Lower leg skin (tissue), 4 donors: ENCODE measurements at regions not wholly inside any gene's neighbourhood (a gene's known extent, or its start where the extent isn't known, plus 50 kb on each side); places are given as distances from the start of the nearest gene placed in this dataset.

ENCODE experiments used
- DNase-seq, 2 donors: peaks; one replicate each; pipeline ENCODE4 v3.0.0-alpha.2; 2019; ENCODE audit warnings: low spot score in 2 of 2
- H3K4me3 ChIP-seq: fragments of 200-600 bp; sonication (generic); 2 replicates; pipeline ENCODE4 v1.5.1; 2017; ENCODE audit warnings: mild to moderate bottlenecking, low read depth; ENCODE audit not compliant: poor library complexity, severe bottlenecking
- POLR2A ChIP-seq, 2 donors: fragments of 450-650 bp; IDR thresholded peaks; one replicate each; pipeline ENCODE4 v1.6.1; 2016 to 2017; ENCODE audit warnings: antibody characterized with exemption in 2 of 2, mild to moderate bottlenecking in 1 of 2, moderate library complexity in 1 of 2
- WGBS, 2 donors: methylation state at CpG; one replicate each; pipeline ENCODE4 v1.1.5; 2018; 5-methylcytosine and 5-hydroxymethylcytosine counted together
- intact Hi-C: fragments of 100-400 bp; cut with DNase I; formaldehyde crosslinking; loops from one replicate; pipeline ENCODE4 v1.15.0; 2023; ENCODE audit warnings: low total_unique reads
- TF ChIP-seq, protein P1 (sequence below), 3 donors: fragments of 450-650 bp; IDR thresholded peaks; one replicate each; pipeline ENCODE4 v1.5.1; 2016; ENCODE audit warnings: antibody characterized with exemption in 3 of 3, mild to moderate bottlenecking in 3 of 3, moderate library complexity in 2 of 3

DNA sequence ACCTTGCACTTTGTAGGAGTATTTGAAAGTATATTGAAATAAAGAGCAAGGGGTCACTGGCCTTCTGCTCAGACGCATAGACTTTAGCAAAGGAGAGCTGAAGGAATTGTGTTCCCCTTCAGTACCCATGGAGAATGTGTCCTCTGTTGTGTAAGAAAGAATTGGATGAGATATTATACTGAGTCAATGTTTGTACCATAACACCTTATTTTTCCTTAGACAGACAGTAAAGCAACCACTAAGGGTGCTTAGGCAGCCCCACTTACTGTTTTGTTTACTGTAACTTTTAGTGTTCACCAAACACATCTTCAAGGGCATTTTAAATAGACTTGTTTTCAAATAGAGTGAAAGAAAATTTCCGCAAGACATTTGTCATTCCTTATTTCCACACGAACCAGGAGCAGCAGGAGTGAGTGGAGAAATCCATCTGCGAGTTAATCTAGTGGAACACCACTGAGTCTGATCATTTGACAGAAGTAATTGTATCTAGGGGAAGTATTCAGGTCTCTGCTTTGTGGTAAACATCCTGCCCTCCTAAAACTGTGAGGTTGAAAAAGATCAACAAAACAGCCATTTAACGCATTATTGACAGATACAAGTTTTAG, 89.5 kb downstream of the SLIT2 start:
- DNase-seq = no peak
- TF ChIP-seq, protein P1, sequence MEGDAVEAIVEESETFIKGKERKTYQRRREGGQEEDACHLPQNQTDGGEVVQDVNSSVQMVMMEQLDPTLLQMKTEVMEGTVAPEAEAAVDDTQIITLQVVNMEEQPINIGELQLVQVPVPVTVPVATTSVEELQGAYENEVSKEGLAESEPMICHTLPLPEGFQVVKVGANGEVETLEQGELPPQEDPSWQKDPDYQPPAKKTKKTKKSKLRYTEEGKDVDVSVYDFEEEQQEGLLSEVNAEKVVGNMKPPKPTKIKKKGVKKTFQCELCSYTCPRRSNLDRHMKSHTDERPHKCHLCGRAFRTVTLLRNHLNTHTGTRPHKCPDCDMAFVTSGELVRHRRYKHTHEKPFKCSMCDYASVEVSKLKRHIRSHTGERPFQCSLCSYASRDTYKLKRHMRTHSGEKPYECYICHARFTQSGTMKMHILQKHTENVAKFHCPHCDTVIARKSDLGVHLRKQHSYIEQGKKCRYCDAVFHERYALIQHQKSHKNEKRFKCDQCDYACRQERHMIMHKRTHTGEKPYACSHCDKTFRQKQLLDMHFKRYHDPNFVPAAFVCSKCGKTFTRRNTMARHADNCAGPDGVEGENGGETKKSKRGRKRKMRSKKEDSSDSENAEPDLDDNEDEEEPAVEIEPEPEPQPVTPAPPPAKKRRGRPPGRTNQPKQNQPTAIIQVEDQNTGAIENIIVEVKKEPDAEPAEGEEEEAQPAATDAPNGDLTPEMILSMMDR (IDR thresholded peaks at IDR 0.05) = no peak
- no peak for TF ChIP-seq POLR2A (IDR thresholded peaks at IDR 0.05)
- 82% methylated on average over 5 of the region's 5 CpGs for WGBS, 2 donors
- H3K4me3 ChIP-seq = no peak overlapping the region
- intact Hi-C loops = no loop called here

DNA sequence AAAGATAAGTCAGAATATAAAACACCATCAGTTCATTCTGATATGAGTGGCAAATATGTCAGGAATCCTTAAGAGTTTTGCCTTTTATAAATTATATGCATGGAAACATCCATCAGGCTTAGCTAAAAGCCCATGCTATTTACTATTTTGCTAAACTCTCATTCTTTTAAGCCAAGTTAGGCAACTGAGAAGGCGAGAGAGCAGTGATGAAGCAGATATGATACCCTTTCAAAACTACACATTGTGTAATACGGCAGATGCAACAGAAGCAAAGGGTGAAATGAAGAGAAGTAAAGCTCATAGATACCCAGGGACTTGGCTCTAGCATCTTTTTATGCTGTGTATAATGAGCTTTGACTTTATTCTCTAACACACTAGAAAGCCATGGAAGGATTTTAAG, 95.8 kb downstream of the SLIT2 start:
- no peak overlapping the region for H3K4me3 ChIP-seq
- intact Hi-C loops = no loop called here
- WGBS, 2 donors = 92 to 96% methylated on average over 2 of the region's 2 CpGs
- DNase-seq = no peak
- no peak for TF ChIP-seq POLR2A (IDR thresholded peaks at IDR 0.05)
- TF ChIP-seq, protein P1 (IDR thresholded peaks at IDR 0.05) = no peak

DNA sequence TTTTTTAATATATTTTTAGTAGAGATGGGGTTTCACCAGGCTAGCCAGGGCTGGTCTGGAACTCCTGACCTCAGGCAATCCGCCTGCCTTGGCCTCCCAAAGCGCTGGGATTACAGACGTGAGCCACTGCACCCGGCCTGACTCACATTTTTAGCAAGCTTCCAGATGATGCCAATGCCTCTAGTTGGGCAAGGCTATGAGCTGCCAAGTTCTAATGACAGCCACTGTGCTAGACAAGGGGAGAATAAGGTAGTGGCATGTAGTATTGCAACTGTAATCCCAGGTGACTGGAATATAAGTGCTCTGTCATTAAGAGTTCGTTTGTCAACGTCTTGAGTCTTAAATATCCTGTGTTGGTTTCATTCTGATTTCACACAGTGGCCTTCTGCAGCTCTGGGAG, 96.7 kb downstream of the SLIT2 start:
- TF ChIP-seq, protein P1 (IDR thresholded peaks at IDR 0.05) = no peak
- TF ChIP-seq POLR2A (IDR thresholded peaks at IDR 0.05) = no peak
- no peak for DNase-seq
- H3K4me3 ChIP-seq = no peak overlapping the region
- intact Hi-C loops = no loop called here
- 58 to 70% methylated on average over 6 of the region's 6 CpGs for WGBS, 2 donors

DNA sequence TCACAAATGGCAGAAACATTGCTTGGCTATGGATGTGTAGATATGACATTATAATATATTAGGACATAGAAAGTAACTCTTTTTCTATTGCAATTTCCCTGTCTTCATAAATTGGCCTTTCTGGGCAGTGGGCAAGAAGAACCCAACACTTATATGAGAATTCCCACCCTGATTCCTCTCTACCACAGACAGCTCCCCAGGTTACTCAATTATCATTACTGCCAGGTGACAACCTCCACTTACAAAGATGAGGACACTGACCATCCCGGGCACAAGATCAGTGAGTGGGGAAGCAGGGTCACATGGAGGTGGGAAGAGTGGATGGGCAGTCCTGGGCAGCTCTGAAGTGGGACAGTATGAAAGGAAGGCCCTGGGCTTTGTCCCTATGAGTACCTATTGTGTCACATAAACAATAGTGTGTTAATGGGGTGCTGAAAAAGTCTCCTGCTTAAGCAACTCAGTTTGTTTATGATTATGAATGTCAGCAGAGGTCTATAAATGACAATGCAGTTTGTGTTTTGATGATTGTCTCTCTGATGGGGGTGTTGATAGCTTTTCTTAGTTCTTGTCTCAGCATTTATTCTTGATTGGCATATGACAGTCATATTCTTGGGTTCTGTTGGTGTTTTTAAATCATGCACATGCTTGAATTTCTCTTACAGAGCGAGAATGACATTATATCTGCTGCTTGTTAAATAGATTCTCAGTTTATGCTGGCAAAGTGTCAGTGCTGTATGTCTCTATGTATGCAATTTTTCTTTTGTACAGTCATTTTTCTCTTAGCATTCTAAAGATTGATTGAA, 99.9 kb downstream of the SLIT2 start:
- DNase-seq = no peak
- 66 to 80% methylated on average over 2 of the region's 2 CpGs for WGBS, 2 donors
- H3K4me3 ChIP-seq = no peak overlapping the region
- intact Hi-C loops = no loop called here
- TF ChIP-seq POLR2A (IDR thresholded peaks at IDR 0.05) = no peak
- TF ChIP-seq, protein P1 (IDR thresholded peaks at IDR 0.05) = no peak

DNA sequence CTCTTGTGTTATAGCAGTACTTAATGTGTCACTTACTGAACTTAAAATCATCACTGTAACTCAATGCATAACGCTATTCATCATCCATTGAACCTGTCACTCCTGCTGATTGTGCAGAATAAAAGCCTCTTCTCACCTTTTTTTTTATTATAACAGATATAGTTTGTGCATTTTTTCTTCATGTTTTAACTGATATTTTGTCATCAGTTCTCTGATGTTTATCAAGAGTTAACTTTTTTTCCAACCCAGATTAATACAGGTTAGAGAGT, 100.4 kb downstream of the SLIT2 start:
- TF ChIP-seq POLR2A (IDR thresholded peaks at IDR 0.05) = no peak
- H3K4me3 ChIP-seq = no peak overlapping the region
- DNase-seq = no peak
- intact Hi-C loops = no loop called here
- 76 to 91% methylated on average over 1 of the region's 1 CpG for WGBS, 2 donors

DNA sequence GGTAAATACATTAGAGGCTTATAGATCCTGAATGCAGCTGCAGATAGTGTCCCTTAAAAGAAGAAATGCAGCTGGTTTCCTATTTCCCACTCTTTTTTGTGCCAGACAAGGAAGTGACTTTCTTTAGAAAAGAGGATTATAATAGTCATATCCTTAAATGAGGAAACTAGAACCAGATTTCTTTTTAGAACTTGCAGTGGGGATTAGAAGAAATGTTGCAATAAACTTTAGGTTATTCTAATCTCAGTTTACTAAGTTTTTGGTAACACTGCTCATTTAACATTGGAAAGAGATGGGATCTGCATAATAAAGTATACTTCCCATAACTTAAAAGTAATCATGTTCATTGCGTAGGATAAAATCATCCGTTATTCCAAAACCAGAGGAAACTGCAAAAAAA, 101.9 kb downstream of the SLIT2 start:
- intact Hi-C loops = no loop called here
- TF ChIP-seq, protein P1 (IDR thresholded peaks at IDR 0.05) = no peak
- H3K4me3 ChIP-seq = no peak overlapping the region
- no peak for DNase-seq
- WGBS, 2 donors = 79% methylated on average over 2 of the region's 2 CpGs
